Neural progenitor cell (in vitro differentiated cells): ENCODE measurements at regions not wholly inside any gene's neighbourhood (a gene's known extent, or its start where the extent isn't known, plus 50 kb on each side); places are given as distances from the start of the nearest gene placed in this dataset.

Source experiments
- DNase-seq: peaks from one replicate; pipeline ENCODE4 v3.0.0-alpha.2; 2016; ENCODE audit warnings: low spot score
- H2AFZ ChIP-seq: fragments of 200-600 bp; sonication (generic); replicated peaks from 2 replicates; pipeline ENCODE4 v1.6.1; 2016; ENCODE audit warnings: antibody characterized with exemption
- H3F3A ChIP-seq: fragments of 200-600 bp; sonication (generic); 2 replicates; pipeline ENCODE4 v1.6.1; 2016; ENCODE audit warnings: antibody characterized with exemption, low read depth
- H3K27ac ChIP-seq: fragments of 200-600 bp; sonication (generic); 2 replicates; pipeline ENCODE4 v1.5.1; 2016; ENCODE audit warnings: mild to moderate bottlenecking
- H3K27me3 ChIP-seq: fragments of 200-600 bp; sonication (generic); 2 replicates; pipeline ENCODE4 v1.6.1; 2016; ENCODE audit warnings: mild to moderate bottlenecking, moderate library complexity
- H3K36me3 ChIP-seq: fragments of 200-600 bp; sonication (generic); 2 replicates; pipeline ENCODE4 v1.5.1; 2016
- H3K4me1 ChIP-seq: fragments of 200-600 bp; sonication (generic); 2 replicates; pipeline ENCODE4 v1.6.1; 2016; ENCODE audit warnings: mixed run types
- H3K4me2 ChIP-seq: fragments of 200-600 bp; sonication (generic); 2 replicates; pipeline ENCODE4 v1.6.1; 2016
- H3K4me3 ChIP-seq: fragments of 200-600 bp; sonication (generic); 2 replicates; pipeline ENCODE4 v1.5.1; 2016
- H3K79me2 ChIP-seq: fragments of 200-600 bp; sonication (generic); 2 replicates; pipeline ENCODE4 v1.6.1; 2016; ENCODE audit warnings: low read depth
- H3K9ac ChIP-seq: fragments of 200-600 bp; sonication (generic); 2 replicates; pipeline ENCODE4 v1.6.1; 2016
- H3K9me3 ChIP-seq: fragments of 200-600 bp; sonication (generic); 2 replicates; pipeline ENCODE4 v1.5.1; 2016; ENCODE audit warnings: low read depth
- H4K20me1 ChIP-seq: fragments of 200-600 bp; sonication (generic); 2 replicates; pipeline ENCODE4 v1.6.1; 2016; ENCODE audit warnings: low read depth
- H3K27ac Mint-ChIP-seq: 3 replicates; pipeline ENCODE4 v1.8.0; 2021; ENCODE audit warnings: mixed read lengths
- H3K27me3 Mint-ChIP-seq: 2 replicates; pipeline ENCODE4 v1.8.0; 2022; ENCODE audit warnings: low read depth, mild to moderate bottlenecking, inconsistent platforms, moderate library complexity, mixed read lengths; ENCODE audit not compliant: insufficient read depth
- H3K36me3 Mint-ChIP-seq: 3 replicates; pipeline ENCODE4 v1.8.0; 2021; ENCODE audit warnings: mixed read lengths
- H3K4me1 Mint-ChIP-seq: 3 replicates; pipeline ENCODE4 v1.8.0; 2021; ENCODE audit warnings: mixed read lengths
- H3K4me3 Mint-ChIP-seq: 3 replicates; pipeline ENCODE4 v1.8.0; 2021; ENCODE audit warnings: mild to moderate bottlenecking, moderate library complexity, mixed read lengths
- H3K9me3 Mint-ChIP-seq: 3 replicates; pipeline ENCODE4 v1.8.0; 2020; ENCODE audit warnings: mixed read lengths
- CTCF ChIP-seq: fragments of 200-600 bp; sonication (generic); IDR thresholded peaks from 2 replicates; pipeline ENCODE4 v1.5.1; 2017; ENCODE audit warnings: antibody characterized with exemption, mild to moderate bottlenecking
- EZH2 ChIP-seq: fragments of 200-600 bp; sonication (generic); IDR thresholded peaks from 2 replicates; pipeline ENCODE4 v1.6.1; 2017; ENCODE audit warnings: antibody characterized with exemption, mild to moderate bottlenecking, moderate library complexity
- EZH2phosphoT487 ChIP-seq: fragments of 200-600 bp; sonication (generic); IDR thresholded peaks from 2 replicates; pipeline ENCODE4 v1.6.1; 2017; ENCODE audit warnings: antibody characterized with exemption

- Mint-ChIP-seq H3K9me3 (no peaks in the 10 kb centered on the region), H3K27me3 (peaks cover 4% of the 10 kb centered on the region), H3K36me3 (no peaks in the 10 kb centered on the region), H3K4me3 (no peak overlapping the region), H3K27ac (no peak overlapping the region), H3K4me1 (no peaks in the 10 kb centered on the region)
- H2AFZ ChIP-seq, result no peak overlapping the region
- TF ChIP-seq CTCF (no peak), EZH2 (no peak), EZH2phosphoT487 (no peak)
- H3K9ac ChIP-seq, result no peak overlapping the region
- H3K27me3 ChIP-seq, result no peaks in the 10 kb centered on the region
- no peak overlapping the region for H3K27ac ChIP-seq
- no peaks in the 10 kb centered on the region for H3K9me3 ChIP-seq
- H4K20me1 ChIP-seq, result no peaks in the 10 kb centered on the region
- DNase-seq, result no peak
- H3K4me3 ChIP-seq, result no peak overlapping the region
- no peaks in the 10 kb centered on the region for H3K36me3 ChIP-seq
- no peaks in the 10 kb centered on the region for H3F3A ChIP-seq
- no peaks in the 10 kb centered on the region for H3K79me2 ChIP-seq
- H3K4me2 ChIP-seq, result no peak overlapping the region
- H3K4me1 ChIP-seq, result peaks cover 3% of the 10 kb centered on the region
Observed at GRCh38 chr7:136079066-136079465, 101.9 kb upstream of the MTPN start.

GRCh38 chr7:136078630-136079029 is 101.5 kb upstream of the MTPN start:
- H3K4me2 ChIP-seq, result no peak overlapping the region
- Mint-ChIP-seq H3K4me3 (no peak overlapping the region), H3K27me3 (peaks cover 4% of the 10 kb centered on the region), H3K36me3 (no peaks in the 10 kb centered on the region), H3K9me3 (no peaks in the 10 kb centered on the region), H3K27ac (no peak overlapping the region), H3K4me1 (no peaks in the 10 kb centered on the region)
- no peaks in the 10 kb centered on the region for H3F3A ChIP-seq
- no peaks in the 10 kb centered on the region for H3K79me2 ChIP-seq
- H3K36me3 ChIP-seq, result no peaks in the 10 kb centered on the region
- no peak overlapping the region for H3K27ac ChIP-seq
- H3K9me3 ChIP-seq, result no peaks in the 10 kb centered on the region
- TF ChIP-seq EZH2, result no peak
- TF ChIP-seq EZH2phosphoT487, result no peak
- no peak for TF ChIP-seq CTCF
- no peak overlapping the region for H3K4me3 ChIP-seq
- H2AFZ ChIP-seq, result no peak overlapping the region
- H4K20me1 ChIP-seq, result no peaks in the 10 kb centered on the region
- H3K9ac ChIP-seq, result no peak overlapping the region
- no peak for DNase-seq
- no peaks in the 10 kb centered on the region for H3K27me3 ChIP-seq
- H3K4me1 ChIP-seq, result peaks cover 3% of the 10 kb centered on the region

- H3K4me3 Mint-ChIP-seq, result no peak overlapping the region
- Histone ChIP-seq H3F3A (no peaks in the 10 kb centered on the region), H3K4me2 (no peak overlapping the region), H3K9me3 (no peaks in the 10 kb centered on the region), H3K9ac (no peak overlapping the region), H2AFZ (no peak overlapping the region), H3K27ac (no peak overlapping the region), H3K79me2 (no peaks in the 10 kb centered on the region), H3K4me3 (no peak overlapping the region), H3K36me3 (no peaks in the 10 kb centered on the region), H3K27me3 (no peaks in the 10 kb centered on the region), H4K20me1 (no peaks in the 10 kb centered on the region), H3K4me1 (peaks cover 3% of the 10 kb centered on the region)
- no peak for DNase-seq
- no peaks in the 10 kb centered on the region for H3K36me3 Mint-ChIP-seq
- H3K27ac Mint-ChIP-seq, result peak overlapping the region; percentile 3
- H3K4me1 Mint-ChIP-seq, result no peaks in the 10 kb centered on the region
- TF ChIP-seq EZH2, result no peak
- no peak for TF ChIP-seq EZH2phosphoT487
- TF ChIP-seq CTCF, result no peak
- H3K27me3 Mint-ChIP-seq, result peaks cover 4% of the 10 kb centered on the region
- no peaks in the 10 kb centered on the region for H3K9me3 Mint-ChIP-seq
Observed at GRCh38 chr7:136076954-136077353, 99.8 kb upstream of the MTPN start.

- no peaks in the 10 kb centered on the region for H3K79me2 ChIP-seq
- Mint-ChIP-seq H3K36me3 (no peaks in the 10 kb centered on the region), H3K4me1 (no peaks in the 10 kb centered on the region), H3K4me3 (no peak overlapping the region), H3K27me3 (peaks cover 4% of the 10 kb centered on the region), H3K27ac (no peak overlapping the region), H3K9me3 (no peaks in the 10 kb centered on the region)
- peaks cover 6% of the 10 kb centered on the region for H3K4me1 ChIP-seq
- no peaks in the 10 kb centered on the region for H4K20me1 ChIP-seq
- no peak for DNase-seq
- no peak overlapping the region for H3K4me2 ChIP-seq
- H3K27ac ChIP-seq, result no peak overlapping the region
- no peak overlapping the region for H3K4me3 ChIP-seq
- no peaks in the 10 kb centered on the region for H3K27me3 ChIP-seq
- no peaks in the 10 kb centered on the region for H3K36me3 ChIP-seq
- H3K9me3 ChIP-seq, result no peaks in the 10 kb centered on the region
- no peaks in the 10 kb centered on the region for H3F3A ChIP-seq
- H2AFZ ChIP-seq, result no peak overlapping the region
- no peak overlapping the region for H3K9ac ChIP-seq
- TF ChIP-seq CTCF (no peak), EZH2 (no peak), EZH2phosphoT487 (no peak)
Observed at GRCh38 chr7:136074843-136075242, 97.7 kb upstream of the MTPN start.
